B cell (primary cell): ENCODE measurements at regions not wholly inside any gene's neighbourhood (a gene's known extent, or its start where the extent isn't known, plus 50 kb on each side); places are given as distances from the start of the nearest gene placed in this dataset.

Experiments
- ATAC-seq: fragments of 200-7000 bp; cut with Tn5 transposase; one replicate; pipeline ENCODE4 v1.10.0; 2021; ENCODE audit warnings: low read depth, mild to moderate bottlenecking, moderate number of reproducible peaks, moderate library complexity
- CTCF ChIA-PET: fragments of 350-600 bp; sonication (Branson Sonifier 250); formaldehyde crosslinking; loops from one replicate; lab custom pipeline; 2021; ENCODE audit warnings: antibody characterized with exemption, inconsistent platforms; lab: Charles Lee
- POLR2A ChIA-PET: fragments of 350-600 bp; sonication (Branson Sonifier 250); formaldehyde crosslinking; loops from one replicate; lab custom pipeline; 2021; ENCODE audit warnings: antibody characterized with exemption; lab: Charles Lee
- DNase-seq: peaks from one replicate; pipeline ENCODE4 v3.0.0; 2013
- H2AFZ ChIP-seq: 2 replicates; pipeline ENCODE4 v1.6.1; 2012; ENCODE audit warnings: mild to moderate bottlenecking, low read depth, low read length; ENCODE audit not compliant: insufficient read depth, poor library complexity, severe bottlenecking
- H3K27ac ChIP-seq, 2 donors: 1 replicate in 1 of 2; 2 replicates in 1 of 2; pipeline ENCODE4 v1.5.1; 2012 to 2013; ENCODE audit warnings: low read length in 2 of 2, mild to moderate bottlenecking in 2 of 2, moderate library complexity in 1 of 2
- H3K27me3 ChIP-seq, 4 experiments: fragments of 200-600 bp in 1 of 4; sonication (generic) in 1 of 4; replicated peaks in 1 of 4; 1 replicate in 2 of 4; 2 replicates in 2 of 4; pipeline versions ENCODE4 v1.6.1 to v1.7.0; 2013 to 2016; ENCODE audit warnings: low read length in 3 of 4, mild to moderate bottlenecking in 2 of 4, mixed read lengths in 1 of 4, moderate library complexity in 1 of 4; ENCODE audit not compliant: insufficient read depth in 4 of 4, control insufficient read depth in 3 of 4; ENCODE audit errors: control extremely low read depth in 1 of 4
- H3K36me3 ChIP-seq, 2 experiments: replicated peaks in 1 of 2; 1 replicate in 1 of 2; 2 replicates in 1 of 2; pipeline versions ENCODE4 v1.6.1 to v1.7.1; 2013; ENCODE audit warnings: low read length in 1 of 2; ENCODE audit not compliant: insufficient read depth in 2 of 2, control insufficient read depth in 1 of 2; ENCODE audit errors: control extremely low read depth in 1 of 2, extremely low read depth in 1 of 2
- H3K4me1 ChIP-seq, 2 donors: fragments of 200-600 bp in 1 of 2; sonication (generic) in 1 of 2; 1 replicate in 1 of 2; 2 replicates in 1 of 2; pipeline versions ENCODE4 v1.5.1 to v1.6.1; 2013 to 2017; ENCODE audit warnings: low read length in 2 of 2; ENCODE audit not compliant: control insufficient read depth in 2 of 2, insufficient read depth in 2 of 2
- H3K4me2 ChIP-seq: replicated peaks from 2 replicates; pipeline ENCODE3; 2012; ENCODE audit warnings: mild to moderate bottlenecking, low read depth, low read length; ENCODE audit not compliant: poor library complexity, severe bottlenecking
- H3K4me3 ChIP-seq, 5 experiments: fragments of 200-600 bp in 1 of 5; sonication (generic) in 1 of 5; 1 replicate in 3 of 5; 2 replicates in 2 of 5; pipeline versions ENCODE4 v1.5.1 to v1.7.0; 2011 to 2016; ENCODE audit warnings: low read length in 4 of 5, mild to moderate bottlenecking in 4 of 5, low read depth in 2 of 5, control low read depth in 1 of 5, moderate library complexity in 1 of 5; ENCODE audit not compliant: insufficient read depth in 1 of 5; ENCODE audit errors: control extremely low read depth in 1 of 5, extremely low read depth in 1 of 5
- H3K79me2 ChIP-seq: fragments of 200-600 bp; sonication (generic); one replicate; pipeline ENCODE4 v1.6.0; 2016; ENCODE audit warnings: low read length; ENCODE audit not compliant: control insufficient read depth, insufficient read depth
- H3K9ac ChIP-seq: fragments of 200-600 bp; sonication (generic); 2 replicates; pipeline ENCODE4 v1.6.1; 2017; ENCODE audit warnings: mild to moderate bottlenecking, low read length, moderate library complexity
- H3K9me3 ChIP-seq, 3 donors: one replicate each; pipeline versions ENCODE4 v1.6.1 to v1.7.1; 2013; ENCODE audit warnings: low read length in 2 of 3; ENCODE audit not compliant: control insufficient read depth in 2 of 3, insufficient read depth in 1 of 3; ENCODE audit errors: control extremely low read depth in 1 of 3
- H4K20me1 ChIP-seq: 2 replicates; pipeline ENCODE4 v1.6.0; 2012; ENCODE audit warnings: mild to moderate bottlenecking, low read length; ENCODE audit not compliant: insufficient read depth, control insufficient read depth, poor library complexity, severe bottlenecking
- H3K27ac Mint-ChIP-seq: one replicate; pipeline ENCODE4 v1.8.0; 2021; ENCODE audit warnings: mixed read lengths
- H3K27me3 Mint-ChIP-seq: one replicate; pipeline ENCODE4 v1.8.0; 2021; ENCODE audit warnings: mixed read lengths
- H3K4me1 Mint-ChIP-seq: one replicate; pipeline ENCODE4 v1.8.0; 2021; ENCODE audit warnings: mixed read lengths
- H3K4me3 Mint-ChIP-seq: one replicate; pipeline ENCODE4 v1.8.0; 2021; ENCODE audit warnings: mixed read lengths
- H3K9me3 Mint-ChIP-seq: one replicate; pipeline ENCODE4 v1.8.0; 2022; ENCODE audit warnings: mixed read lengths; ENCODE audit not compliant: insufficient read depth
- EZH2 ChIP-seq: IDR thresholded peaks from 2 replicates; pipeline ENCODE4 v1.6.1; 2012; ENCODE audit warnings: borderline replicate concordance, low read depth, mild to moderate bottlenecking, moderate library complexity, low read length; ENCODE audit not compliant: insufficient read depth, poor library complexity, severe bottlenecking
- WGBS: methylation state at CpG from one replicate; pipeline ENCODE4 v1.1.5; 2013; ENCODE audit warnings: missing lambda C conversion rate; ENCODE audit not compliant: insufficient coverage; 5-methylcytosine and 5-hydroxymethylcytosine counted together
- intact Hi-C: fragments of 100-400 bp; cut with micrococcal nuclease; formaldehyde crosslinking; loops from one replicate; pipeline ENCODE4 v1.10.0; 2022
- TF ChIP-seq, protein P1 (sequence below): fragments of 200-600 bp; IDR thresholded peaks from one replicate; pipeline ENCODE4 v1.8.0; 2022; ENCODE audit warnings: antibody characterized with exemption, mild to moderate bottlenecking

- TF ChIP-seq EZH2: no peak
- TF ChIP-seq, protein P1, sequence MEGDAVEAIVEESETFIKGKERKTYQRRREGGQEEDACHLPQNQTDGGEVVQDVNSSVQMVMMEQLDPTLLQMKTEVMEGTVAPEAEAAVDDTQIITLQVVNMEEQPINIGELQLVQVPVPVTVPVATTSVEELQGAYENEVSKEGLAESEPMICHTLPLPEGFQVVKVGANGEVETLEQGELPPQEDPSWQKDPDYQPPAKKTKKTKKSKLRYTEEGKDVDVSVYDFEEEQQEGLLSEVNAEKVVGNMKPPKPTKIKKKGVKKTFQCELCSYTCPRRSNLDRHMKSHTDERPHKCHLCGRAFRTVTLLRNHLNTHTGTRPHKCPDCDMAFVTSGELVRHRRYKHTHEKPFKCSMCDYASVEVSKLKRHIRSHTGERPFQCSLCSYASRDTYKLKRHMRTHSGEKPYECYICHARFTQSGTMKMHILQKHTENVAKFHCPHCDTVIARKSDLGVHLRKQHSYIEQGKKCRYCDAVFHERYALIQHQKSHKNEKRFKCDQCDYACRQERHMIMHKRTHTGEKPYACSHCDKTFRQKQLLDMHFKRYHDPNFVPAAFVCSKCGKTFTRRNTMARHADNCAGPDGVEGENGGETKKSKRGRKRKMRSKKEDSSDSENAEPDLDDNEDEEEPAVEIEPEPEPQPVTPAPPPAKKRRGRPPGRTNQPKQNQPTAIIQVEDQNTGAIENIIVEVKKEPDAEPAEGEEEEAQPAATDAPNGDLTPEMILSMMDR: no peak
- Histone ChIP-seq H3K4me2 (no peak overlapping the region), H3K36me3 (no peaks in the 10 kb centered on the region), H3K4me1 (no peaks in the 10 kb centered on the region), H3K9ac (no peak overlapping the region), H3K27ac (no peak overlapping the region), H2AFZ (no peak overlapping the region), H3K9me3 (peaks cover 0 to 59% (median 0%) of the 10 kb centered on the region in 3 donors), H4K20me1 (no peaks in the 10 kb centered on the region), H3K79me2 (no peaks in the 10 kb centered on the region), H3K27me3 (no peaks in the 10 kb centered on the region), H3K4me3 (no peak overlapping the region)
- CTCF ChIA-PET: no interaction called here
- intact Hi-C loops: no loop called here
- no peak overlapping the region for H3K4me3 Mint-ChIP-seq
- no peak for DNase-seq
- H3K27ac Mint-ChIP-seq: no peak overlapping the region
- WGBS: 96% methylated on average over 27 of the region's 28 CpGs
- POLR2A ChIA-PET: no interaction called here
- H3K27me3 Mint-ChIP-seq: peaks cover 3% of the 10 kb centered on the region
- H3K4me1 Mint-ChIP-seq: no peaks in the 10 kb centered on the region
- ATAC-seq: no peak
- H3K9me3 Mint-ChIP-seq: no peaks in the 10 kb centered on the region
Observed at GRCh38 chr6:170172825-170173256, 118.0 kb downstream of the DLL1 start.

DNA sequence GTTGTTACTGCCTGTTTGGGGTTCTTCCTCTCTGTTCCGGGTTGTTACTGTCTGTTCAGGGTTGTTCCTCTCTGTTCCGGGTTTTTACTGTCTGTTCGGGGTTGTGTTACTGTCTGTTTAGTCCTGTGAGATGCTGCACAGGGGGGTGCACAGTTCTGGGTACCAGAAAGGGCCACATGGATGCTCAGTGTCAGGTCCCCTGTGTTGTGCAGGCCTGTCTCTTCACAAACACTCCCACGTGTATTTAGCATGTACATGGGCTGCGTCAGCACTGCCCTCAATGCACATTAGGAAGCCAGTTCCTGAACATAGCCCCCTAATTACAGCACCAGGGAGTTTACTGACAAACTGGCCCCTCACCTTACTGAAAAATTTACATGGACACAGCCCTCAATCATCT, 118.5 kb downstream of the DLL1 start:
- Histone ChIP-seq H3K4me1 (no peaks in the 10 kb centered on the region), H2AFZ (no peak overlapping the region), H3K4me3 (no peak overlapping the region), H4K20me1 (no peaks in the 10 kb centered on the region), H3K9ac (no peak overlapping the region), H3K79me2 (no peaks in the 10 kb centered on the region), H3K4me2 (no peak overlapping the region), H3K9me3 (peaks cover 0 to 59% (median 0%) of the 10 kb centered on the region in 3 donors), H3K27me3 (no peaks in the 10 kb centered on the region), H3K36me3 (no peaks in the 10 kb centered on the region), H3K27ac (no peak overlapping the region)
- no peaks in the 10 kb centered on the region for H3K4me1 Mint-ChIP-seq
- DNase-seq (no peak), ATAC-seq (no peak)
- no peak overlapping the region for H3K4me3 Mint-ChIP-seq
- intact Hi-C loops: no loop called here
- CTCF ChIA-PET: no interaction called here
- POLR2A ChIA-PET: no interaction called here
- peaks cover 3% of the 10 kb centered on the region for H3K27me3 Mint-ChIP-seq
- H3K27ac Mint-ChIP-seq: no peak overlapping the region
- 92% methylated on average over 2 of the region's 5 CpGs for WGBS
- no peak for TF ChIP-seq EZH2
- TF ChIP-seq, protein P1: no peak
- H3K9me3 Mint-ChIP-seq: no peaks in the 10 kb centered on the region
